GM19324 (cell line): ENCODE measurements at regions not wholly inside any gene's neighbourhood (a gene's known extent, or its start where the extent isn't known, plus 50 kb on each side); places are given as distances from the start of the nearest gene placed in this dataset.

Experiments
- ATAC-seq: cut with Tn5 transposase; IDR thresholded peaks from one replicate; pipeline ENCODE4 v1.9.1; 2021; ENCODE audit warnings: mild to moderate bottlenecking, moderate library complexity; ENCODE audit not compliant: unreplicated experiment, low FRiP score

- no peak for ATAC-seq
Measured at GRCh38 chr5:112614986-112615385, 122.7 kb upstream of the APC start.

GRCh38 chr5:112616812-112617547 lies 120.7 kb upstream of the APC start:
- no peak for ATAC-seq

- ATAC-seq, result no peak
Measured at GRCh38 chr5:112625246-112625645, 112.4 kb upstream of the APC start.

- ATAC-seq, result no peak
Measured at GRCh38 chr5:112625689-112626438, 111.8 kb upstream of the APC start.

GRCh38 chr5:112626715-112627114 lies 111.0 kb upstream of the APC start:
- no peak for ATAC-seq

GRCh38 chr5:112628214-112628980 lies 109.3 kb upstream of the APC start:
- no peak for ATAC-seq

- no peak for ATAC-seq
Measured at GRCh38 chr5:112630246-112631009, 107.3 kb upstream of the APC start.

GRCh38 chr5:112634166-112634565 lies 103.5 kb upstream of the APC start:
- ATAC-seq, result no peak

GRCh38 chr5:112634796-112635195 lies 102.9 kb upstream of the APC start:
- no peak for ATAC-seq

- no peak for ATAC-seq
Measured at GRCh38 chr5:112635276-112635675, 102.4 kb upstream of the APC start.

GRCh38 chr5:112635771-112636731 lies 101.6 kb upstream of the APC start:
- ATAC-seq, result no peak

GRCh38 chr5:112636751-112637150 lies 100.9 kb upstream of the APC start:
- no peak for ATAC-seq

GRCh38 chr5:112637343-112637742 lies 100.3 kb upstream of the APC start:
- no peak for ATAC-seq

- ATAC-seq, result no peak
Measured at GRCh38 chr5:112640546-112640945, 97.1 kb upstream of the APC start.

- no peak for ATAC-seq
Measured at GRCh38 chr5:112641515-112642110, 96.1 kb upstream of the APC start.

- ATAC-seq, result no peak
Measured at GRCh38 chr5:112642885-112643284, 94.8 kb upstream of the APC start.

- no peak for ATAC-seq
Measured at GRCh38 chr5:112643339-112643971, 94.2 kb upstream of the APC start.

- ATAC-seq, result no peak
Measured at GRCh38 chr5:112646139-112646936, 91.3 kb upstream of the APC start.
